GM21526 (cell line): ENCODE measurements at regions not wholly inside any gene's neighbourhood (a gene's known extent, or its start where the extent isn't known, plus 50 kb on each side); places are given as distances from the start of the nearest gene placed in this dataset.
A peak's percentile ranks its signal among the peaks of the same experiment; 100 is the strongest.

Experiments used
- ATAC-seq: cut with Tn5 transposase; IDR thresholded peaks from one replicate; pipeline ENCODE4 v1.9.1; 2021; ENCODE audit warnings: moderate library complexity; ENCODE audit not compliant: unreplicated experiment, low FRiP score

GRCh38 chr2:117058366-117058765, 756.1 kb upstream of the DDX18 start:
- ATAC-seq: peak; percentile 90

GRCh38 chr2:117064021-117064420, 750.5 kb upstream of the DDX18 start:
- ATAC-seq: no peak

- ATAC-seq: no peak
Measured at GRCh38 chr2:117065912-117066311, 748.6 kb upstream of the DDX18 start.

- ATAC-seq: no peak
Measured at GRCh38 chr2:117067900-117068299, 746.6 kb upstream of the DDX18 start.

GRCh38 chr2:117068371-117068770, 746.1 kb upstream of the DDX18 start:
- ATAC-seq: no peak

- ATAC-seq: no peak
Measured at GRCh38 chr2:117071556-117072102, 742.9 kb upstream of the DDX18 start.

GRCh38 chr2:117074756-117075155, 739.7 kb upstream of the DDX18 start:
- ATAC-seq: no peak

GRCh38 chr2:117085256-117085655, 729.2 kb upstream of the DDX18 start:
- ATAC-seq: no peak

- ATAC-seq: no peak
Measured at GRCh38 chr2:117085737-117086136, 728.8 kb upstream of the DDX18 start.

- no peak for ATAC-seq
Measured at GRCh38 chr2:117086174-117086942, 728.1 kb upstream of the DDX18 start.

GRCh38 chr2:117086943-117087250, 727.6 kb upstream of the DDX18 start:
- no peak for ATAC-seq

- no peak for ATAC-seq
Measured at GRCh38 chr2:117087535-117088291, 726.8 kb upstream of the DDX18 start.

GRCh38 chr2:117091041-117091837, 723.3 kb upstream of the DDX18 start:
- no peak for ATAC-seq

- no peak for ATAC-seq
Measured at GRCh38 chr2:117101613-117102012, 712.9 kb upstream of the DDX18 start.

GRCh38 chr2:117108741-117109267, 705.7 kb upstream of the DDX18 start:
- no peak for ATAC-seq

- ATAC-seq: no peak
Measured at GRCh38 chr2:117118994-117119393, 695.5 kb upstream of the DDX18 start.

- no peak for ATAC-seq
Measured at GRCh38 chr2:117123362-117123761, 691.1 kb upstream of the DDX18 start.

GRCh38 chr2:117126656-117127055, 687.8 kb upstream of the DDX18 start:
- ATAC-seq: no peak

GRCh38 chr2:117127680-117128079, 686.8 kb upstream of the DDX18 start:
- ATAC-seq: no peak

- no peak for ATAC-seq
Measured at GRCh38 chr2:117128461-117128860, 686.0 kb upstream of the DDX18 start.

GRCh38 chr2:117137371-117137770, 677.1 kb upstream of the DDX18 start:
- ATAC-seq: no peak
